ENCODE measurements at regions not wholly inside any gene's neighbourhood (a gene's known extent, or its start where the extent isn't known, plus 50 kb on each side); places are given as distances from the start of the nearest gene placed in this dataset.

DNA sequence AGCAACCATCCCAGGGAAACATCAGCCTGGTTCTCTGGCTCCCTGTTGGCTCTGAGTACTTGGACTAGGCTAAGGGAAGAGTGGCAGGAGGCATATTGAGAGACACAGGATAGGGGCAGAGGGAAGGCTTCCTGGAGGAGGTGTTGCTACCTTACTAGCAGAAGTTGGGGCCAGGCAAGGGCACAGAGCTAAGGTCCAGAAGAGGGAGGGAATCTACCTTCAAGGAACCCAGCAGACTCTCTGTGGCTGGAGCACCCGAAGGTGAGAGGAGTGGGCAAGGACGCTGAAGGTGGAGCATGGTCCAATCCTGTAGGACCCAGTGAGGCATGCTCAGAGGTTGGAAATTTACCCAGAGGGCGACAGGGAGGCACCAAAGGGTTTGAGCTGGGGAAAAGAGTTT is 191.9 kb downstream of the TFAP2C start:
- Mint-ChIP-seq H3K4me1 (no peaks in the 10 kb centered on the region), H3K27me3 (peaks cover 30% of the 10 kb centered on the region), H3K4me3 (no peak overlapping the region), H3K27ac (peak overlapping the region in 1 of 2 donors; percentile 13), H3K9me3 (peaks cover 4 to 17% of the 10 kb centered on the region in 2 donors)
- no peak for ATAC-seq
- DNase-seq = no peak

DNA sequence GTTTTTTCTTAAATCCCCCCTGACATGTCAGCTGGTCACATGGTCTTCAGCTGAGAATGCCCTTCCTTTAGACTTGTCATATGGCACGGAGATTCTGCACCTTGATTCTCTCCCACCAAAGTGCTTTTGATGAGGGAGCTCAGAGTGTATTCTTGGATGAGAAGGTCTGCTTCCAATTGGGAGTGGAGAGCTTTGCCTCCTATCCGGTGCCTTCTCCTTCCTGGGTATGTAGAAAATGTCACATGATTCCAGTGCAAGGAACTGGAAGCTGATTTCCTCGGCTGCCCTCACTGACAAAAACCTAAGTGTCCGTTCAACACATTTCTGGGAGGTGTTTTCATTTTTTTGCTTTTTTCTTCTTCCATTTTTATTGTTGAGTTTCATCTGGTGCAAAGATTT is 197.2 kb downstream of the TFAP2C start:
- DNase-seq (no peak), ATAC-seq (no peak)
- Mint-ChIP-seq H3K9me3 (peaks cover 0 to 5% of the 10 kb centered on the region in 2 donors), H3K4me1 (no peaks in the 10 kb centered on the region), H3K4me3 (no peak overlapping the region), H3K27me3 (peaks cover 49% of the 10 kb centered on the region), H3K27ac (no peak overlapping the region)

DNA sequence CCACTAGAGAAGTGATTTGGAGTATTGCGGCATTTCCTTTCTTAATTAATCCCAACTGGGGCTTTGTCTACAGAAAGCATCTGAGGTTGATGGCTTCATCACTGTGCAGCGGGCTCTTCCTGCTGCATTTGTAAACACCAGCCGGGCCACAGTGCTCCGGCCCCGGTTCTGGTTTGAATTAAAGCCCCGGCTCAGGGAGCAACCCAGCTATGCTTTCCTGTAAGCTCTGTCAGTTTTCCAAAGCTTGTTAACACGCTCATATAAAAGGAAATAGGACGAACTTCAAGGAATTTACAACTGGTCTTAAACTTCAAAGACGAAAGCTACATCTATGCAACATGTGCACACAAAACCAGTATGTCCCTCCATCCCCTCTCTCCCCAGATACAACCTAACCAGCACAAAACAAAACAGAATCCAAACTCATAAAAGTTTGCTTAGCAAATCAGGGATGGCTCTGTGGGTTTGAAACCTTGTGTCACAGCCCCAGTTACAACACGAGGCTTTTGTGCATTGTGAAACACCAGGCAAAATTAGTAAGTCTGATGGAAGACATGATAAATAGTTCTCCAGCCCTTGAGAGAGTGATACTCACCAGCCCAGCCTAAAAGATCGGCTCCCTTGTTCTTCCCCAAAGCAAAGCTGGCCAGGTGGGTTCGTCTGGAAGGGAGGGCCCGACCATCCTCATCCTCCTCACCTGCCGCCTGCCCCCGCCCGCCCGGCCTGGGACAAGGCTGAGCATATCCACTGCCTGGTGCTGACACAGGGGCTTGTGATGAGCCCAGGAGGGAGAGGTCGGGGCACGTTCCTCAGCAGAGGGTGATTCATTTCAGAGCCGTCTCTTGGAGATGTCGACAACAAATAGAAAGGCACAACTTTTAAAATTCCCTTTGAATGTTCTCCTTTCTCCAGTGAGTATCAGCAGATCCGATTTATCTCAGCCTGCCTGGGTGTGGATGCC is 197.9 kb downstream of the TFAP2C start:
- ATAC-seq (no peak), DNase-seq (no peak)
- Mint-ChIP-seq H3K27ac (no peak overlapping the region), H3K27me3 (peaks cover 54% of the 10 kb centered on the region), H3K4me1 (no peaks in the 10 kb centered on the region), H3K9me3 (peaks cover 0 to 5% of the 10 kb centered on the region in 2 donors), H3K4me3 (no peak overlapping the region)

DNA sequence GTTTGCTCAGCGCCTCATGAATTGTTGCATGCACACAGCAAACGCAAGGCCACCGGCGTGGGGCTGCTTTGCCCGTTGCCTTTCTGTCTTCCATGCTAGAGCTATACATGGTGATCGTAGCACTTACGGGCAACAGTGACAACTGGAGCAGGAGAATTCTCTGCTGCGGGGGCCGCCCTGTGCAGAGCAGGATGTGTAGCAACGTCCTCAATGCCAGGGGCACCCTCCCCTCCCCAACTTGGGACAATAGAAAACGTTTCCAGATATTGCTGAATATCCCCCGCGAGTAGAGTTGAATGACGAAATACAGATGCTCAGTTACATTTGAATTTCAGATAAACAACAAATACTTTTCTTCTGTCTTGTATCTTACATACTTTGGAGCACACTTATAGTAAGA is 198.7 kb downstream of the TFAP2C start:
- no peak for DNase-seq
- Mint-ChIP-seq H3K4me1 (no peaks in the 10 kb centered on the region), H3K4me3 (no peak overlapping the region), H3K27ac (no peak overlapping the region), H3K9me3 (peaks cover 0 to 5% of the 10 kb centered on the region in 2 donors), H3K27me3 (peaks cover 62% of the 10 kb centered on the region)
- ATAC-seq = no peak

DNA sequence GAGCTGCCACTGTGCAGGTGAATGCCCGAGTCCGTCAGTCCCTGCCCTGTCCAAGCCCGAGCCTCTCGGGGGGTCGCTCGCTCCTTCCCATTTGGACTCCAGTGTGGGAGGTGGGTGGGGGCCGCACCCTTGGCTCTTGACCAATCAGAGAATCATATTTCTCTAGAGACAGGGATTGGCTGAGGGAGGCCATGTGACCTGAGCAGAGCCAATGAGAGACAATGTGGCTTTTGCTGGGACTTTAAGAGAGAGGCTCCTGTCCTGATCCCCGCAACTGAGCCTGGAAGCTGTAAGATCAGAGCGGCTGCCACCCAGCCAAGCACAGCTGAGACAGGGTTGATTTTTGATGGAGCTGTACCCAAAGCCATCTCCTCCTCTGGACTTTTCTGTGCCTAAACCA is 199.3 kb downstream of the TFAP2C start:
- H3K27ac Mint-ChIP-seq = no peak overlapping the region
- peaks cover 62% of the 10 kb centered on the region for H3K27me3 Mint-ChIP-seq
- no peak overlapping the region for H3K4me3 Mint-ChIP-seq
- DNase-seq = no peak
- H3K9me3 Mint-ChIP-seq = peaks cover 0 to 5% of the 10 kb centered on the region in 2 donors
- no peaks in the 10 kb centered on the region for H3K4me1 Mint-ChIP-seq
- ATAC-seq = no peak

DNA sequence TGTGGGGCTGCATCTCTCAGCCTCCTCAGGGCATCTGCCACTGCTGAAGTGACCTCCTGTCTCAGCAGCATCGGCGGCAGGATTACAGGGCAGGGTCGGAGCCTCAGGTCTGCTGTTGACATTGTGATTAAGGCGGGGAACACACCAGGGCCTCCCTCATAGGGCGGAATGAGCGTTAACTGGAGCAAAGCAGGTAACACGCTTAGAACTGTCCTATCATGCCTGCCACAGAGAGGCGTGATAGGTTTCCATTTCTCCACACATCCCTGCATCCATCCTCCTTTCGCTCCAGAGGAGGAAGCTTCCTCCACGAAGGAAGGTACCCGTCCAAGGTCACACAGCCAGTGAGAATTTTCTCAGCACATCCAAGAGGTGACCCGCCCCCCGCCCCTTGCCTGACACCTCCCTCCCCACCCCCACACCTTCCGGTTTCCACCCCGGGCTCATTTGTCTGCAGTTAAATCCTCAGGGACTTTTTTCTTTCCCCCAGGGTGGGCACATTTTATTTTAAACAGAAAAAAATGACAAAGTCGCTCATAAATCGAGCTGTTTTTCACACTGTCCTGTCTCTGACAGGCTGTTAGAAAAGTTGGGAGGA is 200.8 kb downstream of the TFAP2C start:
- no peaks in the 10 kb centered on the region for H3K4me1 Mint-ChIP-seq
- DNase-seq (no peak), ATAC-seq (no peak)
- H3K4me3 Mint-ChIP-seq = no peak overlapping the region
- H3K9me3 Mint-ChIP-seq = peaks cover 0 to 5% of the 10 kb centered on the region in 2 donors
- H3K27ac Mint-ChIP-seq = peak overlapping the region in 1 of 2 donors; percentile 59
- peaks cover 62% of the 10 kb centered on the region for H3K27me3 Mint-ChIP-seq

DNA sequence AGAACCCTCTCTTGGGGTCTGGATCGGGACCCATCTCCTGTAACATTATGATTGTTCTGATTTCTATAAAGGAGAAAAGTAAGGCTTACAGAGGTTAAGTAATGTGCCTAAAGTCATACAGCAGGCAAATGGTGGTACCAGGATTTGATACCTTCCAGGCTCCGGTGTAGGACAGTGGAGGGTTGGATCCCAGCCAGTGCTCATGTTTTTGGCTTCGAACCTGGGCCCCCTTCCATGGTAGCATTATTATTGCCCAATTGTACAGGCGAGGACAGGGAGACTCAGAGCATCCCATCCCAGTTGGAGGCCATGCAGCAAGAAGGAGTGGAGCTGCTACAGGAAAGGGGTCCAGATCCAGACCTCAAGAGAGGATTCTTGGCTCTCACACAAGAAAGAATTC is 202.7 kb downstream of the TFAP2C start:
- Mint-ChIP-seq H3K4me1 (no peaks in the 10 kb centered on the region), H3K9me3 (peaks cover 0 to 5% of the 10 kb centered on the region in 2 donors), H3K4me3 (no peak overlapping the region), H3K27me3 (peaks cover 57% of the 10 kb centered on the region), H3K27ac (no peak overlapping the region)
- DNase-seq (no peak), ATAC-seq (no peak)

DNA sequence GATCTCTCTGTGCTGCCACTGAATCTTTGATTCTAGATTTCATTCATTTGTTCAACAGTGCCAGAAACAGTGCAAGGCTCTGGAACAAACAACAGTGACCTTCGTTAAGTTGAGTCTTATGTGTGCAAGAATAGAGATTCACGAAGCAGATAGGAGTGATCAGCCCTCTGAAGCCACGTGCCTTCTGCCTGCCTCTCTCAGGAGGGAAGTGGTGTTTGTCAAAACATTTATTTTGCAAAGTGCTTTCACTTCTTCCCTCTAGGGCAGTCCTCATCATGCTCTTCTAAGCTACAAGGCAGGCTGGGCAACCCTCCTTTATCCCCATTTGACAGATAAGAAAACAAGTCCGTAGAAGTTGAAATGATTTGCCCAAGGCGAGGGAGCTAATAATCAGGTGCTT is 204.3 kb downstream of the TFAP2C start:
- H3K4me3 Mint-ChIP-seq = no peak overlapping the region
- peaks cover 2 to 5% of the 10 kb centered on the region in 2 donors for H3K9me3 Mint-ChIP-seq
- H3K27me3 Mint-ChIP-seq = peaks cover 41% of the 10 kb centered on the region
- no peaks in the 10 kb centered on the region for H3K4me1 Mint-ChIP-seq
- no peak overlapping the region for H3K27ac Mint-ChIP-seq
- ATAC-seq (no peak), DNase-seq (no peak)

DNA sequence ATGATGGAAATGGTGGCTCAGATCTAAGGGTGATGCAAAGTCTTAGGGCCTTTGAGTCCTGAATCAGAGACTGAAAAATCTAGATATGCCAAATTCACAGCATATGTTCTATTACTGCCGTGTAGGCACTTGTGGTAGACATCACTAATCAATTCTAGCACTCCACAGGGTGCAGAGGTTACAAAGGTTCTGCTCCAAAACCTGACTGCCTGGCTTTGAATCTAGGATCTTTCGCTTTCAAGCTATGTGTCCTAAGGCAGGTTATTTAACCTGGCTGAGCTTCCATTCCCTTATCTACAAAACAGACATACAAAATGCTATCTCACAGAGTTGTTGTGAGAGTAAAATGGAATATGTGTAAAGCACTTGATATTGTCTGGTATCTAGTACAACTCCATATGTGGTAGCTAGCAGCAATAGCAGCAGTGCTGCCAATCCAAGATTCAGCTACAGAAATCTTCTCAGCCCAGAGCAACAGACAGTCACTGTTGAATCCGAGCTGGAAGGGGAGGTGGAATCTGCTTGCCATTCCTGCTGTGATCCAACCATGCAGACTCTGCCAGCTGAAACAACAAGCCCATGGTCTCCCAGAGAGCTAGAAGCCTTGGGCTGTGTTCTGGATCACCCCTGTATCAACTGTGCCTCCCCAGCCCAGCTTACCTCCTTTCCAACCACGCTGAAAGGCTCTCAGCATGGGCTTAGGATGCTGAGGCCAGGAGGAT is 206.9 kb downstream of the TFAP2C start:
- no peak for DNase-seq
- peaks cover 17% of the 10 kb centered on the region for H3K27me3 Mint-ChIP-seq
- H3K4me1 Mint-ChIP-seq = no peaks in the 10 kb centered on the region
- no peak overlapping the region for H3K4me3 Mint-ChIP-seq
- H3K9me3 Mint-ChIP-seq = peaks cover 5 to 8% of the 10 kb centered on the region in 2 donors
- no peak overlapping the region for H3K27ac Mint-ChIP-seq
- ATAC-seq = no peak

DNA sequence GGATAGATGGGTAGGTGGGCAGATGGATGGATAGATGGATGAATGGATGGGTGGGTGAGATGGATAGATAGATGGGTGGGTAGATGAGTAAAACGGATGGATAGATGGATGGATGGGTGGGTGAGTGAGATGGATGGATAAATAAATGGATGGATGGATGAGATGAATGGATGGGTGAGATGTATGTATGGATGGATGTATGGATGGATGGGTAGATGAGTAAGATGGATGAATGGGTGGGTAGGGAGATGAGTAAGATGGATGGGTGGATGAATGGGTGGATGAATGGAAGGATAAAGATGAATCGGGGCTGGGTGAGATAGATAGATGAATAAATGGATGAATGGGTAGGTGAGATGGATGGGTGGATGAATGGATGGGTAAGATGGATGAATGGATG is 210.1 kb downstream of the TFAP2C start:
- Mint-ChIP-seq H3K27ac (no peak overlapping the region), H3K4me3 (no peak overlapping the region), H3K4me1 (no peaks in the 10 kb centered on the region), H3K27me3 (no peaks in the 10 kb centered on the region), H3K9me3 (peaks cover 5 to 8% of the 10 kb centered on the region in 2 donors)
- ATAC-seq (no peak), DNase-seq (no peak)

DNA sequence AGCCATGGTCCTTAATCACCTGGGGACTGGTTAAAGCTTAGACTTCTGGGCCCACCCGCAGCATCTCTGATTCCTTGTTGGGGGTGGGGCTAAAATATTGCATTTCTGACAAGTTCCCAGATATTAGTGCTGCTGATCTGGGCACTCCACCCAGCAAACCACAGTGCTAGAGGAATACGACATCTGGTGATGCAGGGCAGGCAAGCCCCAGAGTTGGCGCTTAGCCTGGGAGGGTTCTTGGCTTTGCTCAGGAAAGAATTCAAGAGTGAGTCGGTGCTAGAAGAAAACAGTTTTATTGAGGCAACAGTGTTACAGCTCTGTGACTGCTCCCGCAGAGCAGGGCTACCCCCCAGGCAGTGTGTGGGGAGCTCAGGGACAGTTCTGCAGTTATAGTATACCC is 210.7 kb downstream of the TFAP2C start:
- H3K9me3 Mint-ChIP-seq = peaks cover 5 to 8% of the 10 kb centered on the region in 2 donors

DNA sequence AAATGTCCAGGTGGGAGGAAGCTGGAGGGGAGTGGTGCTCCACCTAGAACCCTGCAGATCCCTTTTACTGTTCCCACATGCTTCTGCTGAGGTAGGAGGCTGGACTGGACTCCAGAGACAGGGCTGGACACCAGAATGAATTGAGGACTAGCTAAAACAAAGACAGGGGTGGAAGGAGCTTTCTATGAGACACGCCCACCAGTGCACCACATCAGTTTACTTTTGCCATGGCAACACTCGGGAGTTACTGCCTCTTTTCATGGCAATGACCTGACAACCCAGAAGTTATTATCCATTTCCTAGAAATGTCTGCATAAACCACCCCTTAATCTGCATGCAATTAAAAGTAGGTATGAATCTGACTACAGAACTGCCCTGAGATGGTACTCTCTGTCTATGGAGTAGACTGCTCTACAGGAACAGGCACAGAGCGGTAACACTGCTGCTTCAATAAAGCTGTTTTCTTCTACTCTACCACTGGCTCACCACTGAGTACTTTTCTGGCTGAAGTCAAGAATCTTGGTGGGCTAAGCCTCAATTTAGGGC is 211.7 kb downstream of the TFAP2C start:
- no peaks in the 10 kb centered on the region for H3K27me3 Mint-ChIP-seq
- ATAC-seq (no peak), DNase-seq (no peak)
- H3K9me3 Mint-ChIP-seq = peaks cover 5 to 8% of the 10 kb centered on the region in 2 donors
- H3K4me3 Mint-ChIP-seq = no peak overlapping the region
- no peaks in the 10 kb centered on the region for H3K4me1 Mint-ChIP-seq
- no peak overlapping the region for H3K27ac Mint-ChIP-seq

More for the DNA sequence above, 210.7 kb downstream of the TFAP2C start:
- H3K27ac Mint-ChIP-seq = no peak overlapping the region
- H3K4me3 Mint-ChIP-seq = no peak overlapping the region
- H3K27me3 Mint-ChIP-seq = no peaks in the 10 kb centered on the region
- ATAC-seq = no peak
- DNase-seq = no peak
- H3K4me1 Mint-ChIP-seq = no peaks in the 10 kb centered on the region

DNA sequence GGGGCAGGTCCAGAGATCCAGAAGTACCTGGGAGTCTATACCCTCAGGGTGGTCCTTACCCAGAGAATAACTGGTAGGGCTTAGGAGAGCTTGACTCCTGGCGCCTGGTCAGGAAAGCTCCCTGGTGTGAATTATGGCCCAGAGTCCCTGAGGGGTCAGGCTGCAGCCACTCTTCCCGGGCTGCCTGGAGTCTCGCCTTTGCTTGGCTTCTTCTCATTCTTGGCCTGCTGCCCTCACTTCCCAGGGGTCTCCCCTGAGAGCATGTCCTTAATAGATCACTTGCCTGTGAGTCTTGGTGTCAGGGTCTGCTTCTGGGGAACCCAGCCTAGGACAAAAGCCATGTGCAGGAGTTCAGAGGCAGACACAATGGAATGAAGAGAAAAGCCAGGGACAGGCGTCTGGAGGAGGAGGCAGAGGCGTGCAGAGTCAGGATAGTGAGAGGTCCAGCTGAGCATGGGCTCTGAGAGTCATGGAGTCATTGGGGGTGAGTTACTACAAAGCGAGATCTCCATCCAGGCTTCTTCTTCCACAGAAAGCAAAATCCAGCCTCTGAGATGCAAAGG is 212.3 kb downstream of the TFAP2C start:
- H3K4me1 Mint-ChIP-seq = no peaks in the 10 kb centered on the region
- DNase-seq = no peak
- no peak overlapping the region for H3K4me3 Mint-ChIP-seq
- H3K27ac Mint-ChIP-seq = peak overlapping the region in 1 of 2 donors; percentile 52
- no peak for ATAC-seq
- peaks cover 5 to 8% of the 10 kb centered on the region in 2 donors for H3K9me3 Mint-ChIP-seq
- H3K27me3 Mint-ChIP-seq = no peaks in the 10 kb centered on the region

DNA sequence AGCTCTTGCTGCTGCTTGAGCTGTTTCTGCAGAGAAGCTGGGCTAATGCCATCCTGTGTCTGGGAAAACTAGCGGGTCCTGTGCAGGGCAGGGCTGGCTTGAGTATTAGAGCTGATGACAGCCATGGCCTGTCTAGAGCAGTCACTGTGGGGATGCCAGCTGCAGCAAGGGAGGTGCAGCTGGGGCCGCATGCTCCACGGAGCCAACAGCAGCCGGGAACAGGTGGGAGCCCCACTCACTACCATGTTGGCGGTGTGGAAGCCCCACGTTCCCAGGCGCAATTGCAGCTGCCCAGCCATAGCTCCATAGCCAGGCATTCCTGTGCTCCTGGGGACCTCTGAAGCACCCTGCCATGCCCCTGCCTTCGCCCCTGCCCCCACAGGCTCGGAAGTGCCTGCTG is 212.9 kb downstream of the TFAP2C start:
- Mint-ChIP-seq H3K4me3 (no peak overlapping the region), H3K9me3 (peaks cover 5 to 8% of the 10 kb centered on the region in 2 donors), H3K4me1 (no peaks in the 10 kb centered on the region), H3K27me3 (peaks cover 3% of the 10 kb centered on the region), H3K27ac (no peak overlapping the region)
- no peak for ATAC-seq
- DNase-seq = no peak

DNA sequence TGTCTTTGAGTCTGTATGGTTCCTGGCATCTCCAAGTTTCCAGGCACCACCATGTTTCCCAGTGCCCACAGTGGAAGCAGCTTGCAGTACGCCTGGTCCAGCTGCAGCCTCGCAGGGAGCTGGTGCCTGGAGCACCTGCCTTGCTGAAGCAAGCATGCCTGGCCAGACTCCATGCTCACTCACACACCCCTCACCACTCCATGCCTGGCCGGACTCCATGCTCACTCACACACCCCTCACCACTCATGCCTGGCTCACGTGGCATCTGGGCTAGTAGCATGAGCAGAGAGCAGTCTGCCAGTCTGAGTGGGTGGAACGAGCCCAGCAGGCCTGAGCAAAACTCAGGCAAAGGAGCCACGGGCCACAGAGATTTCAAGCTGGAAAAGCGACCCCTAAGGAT is 214.3 kb downstream of the TFAP2C start:
- no peak overlapping the region for H3K4me3 Mint-ChIP-seq
- peaks cover 5 to 6% of the 10 kb centered on the region in 2 donors for H3K9me3 Mint-ChIP-seq
- peaks cover 8% of the 10 kb centered on the region for H3K27me3 Mint-ChIP-seq
- ATAC-seq (no peak), DNase-seq (no peak)
- no peaks in the 10 kb centered on the region for H3K4me1 Mint-ChIP-seq
- H3K27ac Mint-ChIP-seq = no peak overlapping the region
